ENCODE measurements at regions not wholly inside any gene's neighbourhood (a gene's known extent, or its start where the extent isn't known, plus 50 kb on each side); places are given as distances from the start of the nearest gene placed in this dataset.

DNA sequence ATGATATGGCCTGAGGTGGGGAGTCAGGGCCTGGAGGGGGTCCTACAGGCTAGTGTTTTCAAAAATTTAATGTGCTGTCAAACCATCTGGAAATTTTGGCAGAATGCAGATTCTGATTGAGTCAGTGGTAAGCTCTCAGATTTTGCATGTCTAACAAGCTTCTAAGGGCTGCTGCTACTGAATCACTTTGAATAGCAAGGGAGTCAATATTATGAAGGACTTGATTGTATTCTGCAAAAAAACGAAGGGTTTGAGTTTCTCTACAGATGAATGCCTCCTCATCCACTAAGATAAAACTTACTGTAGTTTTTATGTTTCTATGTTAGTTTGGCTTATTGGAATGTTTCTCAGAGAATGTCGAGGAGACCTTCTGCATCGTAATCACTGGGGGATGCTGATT, 179.5 kb downstream of the TMEM38B start:
- TF ChIP-seq CTCF (IDR thresholded peaks at IDR 0.05; ENCODE audit: low read depth, low read length) (no peak), POLR2A (IDR thresholded peaks at IDR 0.05; ENCODE audit: extremely low read depth, insufficient read length) (no peak), MAX (IDR thresholded peaks at IDR 0.05; ENCODE audit: low read depth, low read length) (no peak)

All from NB4 (cell line).